Esophagus muscularis mucosa (tissue), 4 donors: ENCODE measurements at regions not wholly inside any gene's neighbourhood (a gene's known extent, or its start where the extent isn't known, plus 50 kb on each side); places are given as distances from the start of the nearest gene placed in this dataset.

Source experiments
- DNase-seq: peaks from one replicate; pipeline ENCODE4 v3.0.0-alpha.2; 2017; ENCODE audit errors: extremely low spot score
- H3K27ac ChIP-seq, 4 donors: fragments of 200-600 bp; sonication (generic); replicated peaks in 1 of 4; 1 replicate in 3 of 4; 2 replicates in 1 of 4; pipeline ENCODE4 v1.5.1; 2016 to 2019; ENCODE audit warnings: mild to moderate bottlenecking in 1 of 4
- H3K27me3 ChIP-seq, 4 donors: fragments of 200-600 bp; sonication (generic); one replicate each; pipeline versions ENCODE4 v1.5.1 to v1.6.0; 2016 to 2019
- H3K36me3 ChIP-seq, 4 donors: fragments of 200-600 bp; sonication (generic); one replicate each; pipeline ENCODE4 v1.5.1; 2016 to 2019
- H3K4me1 ChIP-seq, 4 donors: fragments of 200-600 bp; sonication (generic); one replicate each; pipeline ENCODE4 v1.5.1; 2016 to 2019
- H3K4me3 ChIP-seq, 4 donors: fragments of 200-600 bp; sonication (generic); 1 replicate in 2 of 4; 2 replicates in 2 of 4; pipeline ENCODE4 v1.5.1; 2016 to 2019; ENCODE audit warnings: mild to moderate bottlenecking in 4 of 4, moderate library complexity in 1 of 4
- H3K9me3 ChIP-seq, 4 donors: fragments of 200-600 bp; sonication (generic); 1 replicate in 3 of 4; 2 replicates in 1 of 4; pipeline ENCODE4 v1.5.1; 2016 to 2019
- CTCF ChIP-seq, 3 experiments: fragments of 200-600 bp in 2 of 3; fragments of 450-650 bp in 1 of 3; sonication (generic) in 2 of 3; IDR thresholded peaks; one replicate each; pipeline ENCODE4 v1.5.1; 2017 to 2019; ENCODE audit warnings: antibody characterized with exemption in 3 of 3, mild to moderate bottlenecking in 2 of 3, moderate library complexity in 1 of 3
- EP300 ChIP-seq: sonication (generic); formaldehyde crosslinking; IDR thresholded peaks from one replicate; pipeline ENCODE4 v1.6.1; 2017; ENCODE audit warnings: antibody characterized with exemption
- POLR2A ChIP-seq: fragments of 450-650 bp; IDR thresholded peaks from one replicate; pipeline ENCODE4 v1.6.1; 2017; ENCODE audit warnings: antibody characterized with exemption, moderate library complexity, mild to moderate bottlenecking, low read depth
- POLR2AphosphoS5 ChIP-seq, 2 donors: sonication (generic); formaldehyde crosslinking; IDR thresholded peaks; one replicate each; pipeline ENCODE4 v1.6.1; 2017; ENCODE audit warnings: antibody characterized with exemption in 2 of 2
- WGBS: methylation state at CpG from one replicate; pipeline ENCODE4 v1.1.5; 2018; 5-methylcytosine and 5-hydroxymethylcytosine counted together
- intact Hi-C: fragments of 100-400 bp; cut with DNase I; formaldehyde crosslinking; loops from one replicate; pipeline ENCODE4 v1.15.1; 2023

- no peaks in the 10 kb centered on the region for H3K27me3 ChIP-seq
- H3K9me3 ChIP-seq = no peaks in the 10 kb centered on the region
- no peak overlapping the region for H3K4me3 ChIP-seq
- H3K36me3 ChIP-seq = no peaks in the 10 kb centered on the region
- no peak for DNase-seq
- no peak for TF ChIP-seq CTCF (IDR thresholded peaks at IDR 0.05)
- TF ChIP-seq EP300 = no peak
- TF ChIP-seq POLR2AphosphoS5 (IDR thresholded peaks at IDR 0.05) = no peak
- no peak for TF ChIP-seq POLR2A
- intact Hi-C loops = no loop called here
- peaks cover 0 to 4% (median 2%) of the 10 kb centered on the region in 4 donors for H3K4me1 ChIP-seq
- H3K27ac ChIP-seq = no peak overlapping the region
- WGBS = 80% methylated on average over 4 of the region's 4 CpGs
These were observed 54.4 kb upstream of the BMP2K start for GRCh38 chr4:78721747-78722146.

- TF ChIP-seq POLR2AphosphoS5 (IDR thresholded peaks at IDR 0.05) = no peak
- TF ChIP-seq POLR2A = no peak
- TF ChIP-seq CTCF (IDR thresholded peaks at IDR 0.05) = no peak
- no peak for TF ChIP-seq EP300
- H3K27ac ChIP-seq = no peak overlapping the region
- intact Hi-C loops = no loop called here
- peaks cover 0 to 4% (median 2%) of the 10 kb centered on the region in 4 donors for H3K4me1 ChIP-seq
- no peak for DNase-seq
- H3K27me3 ChIP-seq = no peaks in the 10 kb centered on the region
- WGBS = 66% methylated on average over 5 of the region's 5 CpGs
- no peaks in the 10 kb centered on the region for H3K36me3 ChIP-seq
- H3K4me3 ChIP-seq = no peak overlapping the region
- H3K9me3 ChIP-seq = no peaks in the 10 kb centered on the region
These were observed 53.8 kb upstream of the BMP2K start for GRCh38 chr4:78722320-78722719.

GRCh38 chr4:78722878-78723277 is 53.3 kb upstream of the BMP2K start:
- Histone ChIP-seq H3K9me3 (no peaks in the 10 kb centered on the region), H3K4me3 (no peak overlapping the region), H3K27ac (no peak overlapping the region), H3K4me1 (peaks cover 0 to 4% (median 2%) of the 10 kb centered on the region in 4 donors), H3K36me3 (no peaks in the 10 kb centered on the region), H3K27me3 (no peaks in the 10 kb centered on the region)
- TF ChIP-seq POLR2AphosphoS5 (IDR thresholded peaks at IDR 0.05) (no peak), POLR2A (no peak), CTCF (IDR thresholded peaks at IDR 0.05) (no peak), EP300 (no peak)
- DNase-seq = no peak
- intact Hi-C loops = no loop called here
